ENCODE measurements at regions not wholly inside any gene's neighbourhood (a gene's known extent, or its start where the extent isn't known, plus 50 kb on each side); places are given as distances from the start of the nearest gene placed in this dataset.

DNA sequence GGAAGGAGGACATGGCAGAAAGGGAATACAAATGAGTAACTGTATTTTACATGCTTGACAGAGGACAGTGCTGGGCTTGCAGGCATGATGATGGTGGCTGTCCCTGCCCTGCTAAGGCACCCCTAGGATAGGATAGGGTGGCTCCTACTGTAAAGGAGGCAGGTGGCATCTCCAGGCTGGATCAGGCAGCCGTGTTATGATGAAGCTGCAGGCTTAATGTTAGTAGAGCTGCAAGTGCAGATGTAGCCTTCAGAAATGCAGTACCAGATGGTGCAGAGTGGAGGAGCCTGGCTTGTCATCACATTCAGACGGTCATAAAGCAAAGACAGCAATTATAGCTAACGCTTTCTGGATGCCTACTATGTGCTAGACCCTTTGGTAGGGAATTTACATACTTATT is 287.9 kb upstream of the PODXL start:
- H3K4me3 Mint-ChIP-seq (ENCODE audit: unreplicated experiment), result no peak overlapping the region
- H3K36me3 Mint-ChIP-seq (ENCODE audit: low read depth, unreplicated experiment), result no peaks in the 10 kb centered on the region
- Histone ChIP-seq H3K9me3 (ENCODE audit: insufficient read depth, low read depth, low read length) (no peaks in the 10 kb centered on the region), H3K4me1 (ENCODE audit: insufficient read depth, low read length) (no peaks in the 10 kb centered on the region), H3K4me3 (ENCODE audit: insufficient read depth, low read depth, low read length) (no peak overlapping the region), H3K9ac (ENCODE audit: low read length) (no peak overlapping the region), H3K27ac (ENCODE audit: low read depth, low read length) (no peak overlapping the region), H3K79me2 (ENCODE audit: insufficient read depth, low read length) (no peaks in the 10 kb centered on the region), H4K20me1 (ENCODE audit: insufficient read depth, low read length) (no peaks in the 10 kb centered on the region), H3K36me3 (ENCODE audit: insufficient read depth, low read length) (no peaks in the 10 kb centered on the region), H3K4me2 (ENCODE audit: low read length) (no peak overlapping the region), H2AFZ (ENCODE audit: low read depth, low read length) (no peak overlapping the region), H3K27me3 (ENCODE audit: insufficient read depth, low read length) (peaks cover 7% of the 10 kb centered on the region)
- no peaks in the 10 kb centered on the region for H3K9me3 Mint-ChIP-seq (ENCODE audit: unreplicated experiment)
- H3K4me1 Mint-ChIP-seq (ENCODE audit: low read depth, unreplicated experiment), result no peaks in the 10 kb centered on the region
- TF ChIP-seq EZH2 (IDR thresholded peaks at IDR 0.05; ENCODE audit: insufficient read depth, low read length) (no peak), CTCF (IDR thresholded peaks at IDR 0.05; ENCODE audit: insufficient read depth, low read depth, low read length) (no peak)
- DNase-seq (ENCODE audit: low read depth), result no peak
- FAIRE-seq, result no peak
- H3K27ac Mint-ChIP-seq (ENCODE audit: unreplicated experiment), result no peak overlapping the region
- H3K27me3 Mint-ChIP-seq (ENCODE audit: low read depth, unreplicated experiment), result peaks cover 35% of the 10 kb centered on the region

DNA sequence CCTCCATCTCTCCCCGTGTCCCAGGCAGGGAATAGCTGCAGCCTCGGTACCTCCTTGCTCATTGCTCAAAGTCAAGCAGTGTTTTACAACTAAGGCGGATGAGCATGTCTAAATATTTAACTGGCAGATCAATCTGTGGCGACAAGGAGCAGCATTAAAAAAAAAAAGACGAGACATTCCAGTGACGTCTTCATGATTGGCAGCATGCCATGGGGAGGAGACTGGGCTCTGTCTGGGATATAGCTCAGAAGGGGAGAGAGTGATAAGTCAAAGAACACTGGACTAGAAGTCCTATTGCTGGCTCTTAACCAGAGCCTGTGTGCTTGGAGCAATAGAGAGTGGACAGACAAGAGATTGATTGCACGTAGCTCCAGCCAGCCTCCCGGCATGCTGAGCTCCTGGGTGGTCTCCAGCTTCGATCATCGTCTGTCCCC is 287.5 kb upstream of the PODXL start:
- H3K4me2 ChIP-seq (ENCODE audit: low read length), result no peak overlapping the region
- Mint-ChIP-seq H3K4me1 (ENCODE audit: low read depth, unreplicated experiment) (no peaks in the 10 kb centered on the region), H3K27me3 (ENCODE audit: low read depth, unreplicated experiment) (peaks cover 33% of the 10 kb centered on the region), H3K9me3 (ENCODE audit: unreplicated experiment) (no peaks in the 10 kb centered on the region), H3K36me3 (ENCODE audit: low read depth, unreplicated experiment) (no peaks in the 10 kb centered on the region), H3K27ac (ENCODE audit: unreplicated experiment) (no peak overlapping the region), H3K4me3 (ENCODE audit: unreplicated experiment) (no peak overlapping the region)
- H3K9me3 ChIP-seq (ENCODE audit: insufficient read depth, low read depth, low read length), result no peaks in the 10 kb centered on the region
- FAIRE-seq (no peak), DNase-seq (ENCODE audit: low read depth) (peak; percentile 26)
- H3K36me3 ChIP-seq (ENCODE audit: insufficient read depth, low read length), result no peaks in the 10 kb centered on the region
- peaks cover 7% of the 10 kb centered on the region for H3K27me3 ChIP-seq (ENCODE audit: insufficient read depth, low read length)
- no peak overlapping the region for H3K4me3 ChIP-seq (ENCODE audit: insufficient read depth, low read depth, low read length)
- H2AFZ ChIP-seq (ENCODE audit: low read depth, low read length), result no peak overlapping the region
- no peaks in the 10 kb centered on the region for H3K79me2 ChIP-seq (ENCODE audit: insufficient read depth, low read length)
- no peak for TF ChIP-seq EZH2 (IDR thresholded peaks at IDR 0.05; ENCODE audit: insufficient read depth, low read length)
- no peak for TF ChIP-seq CTCF (IDR thresholded peaks at IDR 0.05; ENCODE audit: insufficient read depth, low read depth, low read length)
- no peaks in the 10 kb centered on the region for H4K20me1 ChIP-seq (ENCODE audit: insufficient read depth, low read length)
- no peak overlapping the region for H3K27ac ChIP-seq (ENCODE audit: low read depth, low read length)
- no peak overlapping the region for H3K9ac ChIP-seq (ENCODE audit: low read length)
- no peaks in the 10 kb centered on the region for H3K4me1 ChIP-seq (ENCODE audit: insufficient read depth, low read length)

- Histone ChIP-seq H3K27ac (ENCODE audit: low read depth, low read length) (no peak overlapping the region), H3K36me3 (ENCODE audit: insufficient read depth, low read length) (no peaks in the 10 kb centered on the region), H3K9me3 (ENCODE audit: insufficient read depth, low read depth, low read length) (no peaks in the 10 kb centered on the region), H2AFZ (ENCODE audit: low read depth, low read length) (no peak overlapping the region), H3K4me3 (ENCODE audit: insufficient read depth, low read depth, low read length) (no peak overlapping the region), H3K79me2 (ENCODE audit: insufficient read depth, low read length) (no peaks in the 10 kb centered on the region), H3K4me1 (ENCODE audit: insufficient read depth, low read length) (no peaks in the 10 kb centered on the region), H3K4me2 (ENCODE audit: low read length) (no peak overlapping the region), H4K20me1 (ENCODE audit: insufficient read depth, low read length) (no peaks in the 10 kb centered on the region), H3K27me3 (ENCODE audit: insufficient read depth, low read length) (peaks cover 15% of the 10 kb centered on the region), H3K9ac (ENCODE audit: low read length) (no peak overlapping the region)
- FAIRE-seq (no peak), DNase-seq (ENCODE audit: low read depth) (no peak)
- H3K4me3 Mint-ChIP-seq (ENCODE audit: unreplicated experiment), result no peak overlapping the region
- H3K27me3 Mint-ChIP-seq (ENCODE audit: low read depth, unreplicated experiment), result peaks cover 47% of the 10 kb centered on the region
- TF ChIP-seq CTCF (IDR thresholded peaks at IDR 0.05; ENCODE audit: insufficient read depth, low read depth, low read length), result no peak
- no peak for TF ChIP-seq EZH2 (IDR thresholded peaks at IDR 0.05; ENCODE audit: insufficient read depth, low read length)
- H3K36me3 Mint-ChIP-seq (ENCODE audit: low read depth, unreplicated experiment), result no peaks in the 10 kb centered on the region
- no peak overlapping the region for H3K27ac Mint-ChIP-seq (ENCODE audit: unreplicated experiment)
- no peaks in the 10 kb centered on the region for H3K9me3 Mint-ChIP-seq (ENCODE audit: unreplicated experiment)
- no peaks in the 10 kb centered on the region for H3K4me1 Mint-ChIP-seq (ENCODE audit: low read depth, unreplicated experiment)
Measured at GRCh38 chr7:131839967-131840690, 283.7 kb upstream of the PODXL start.

Measured in astrocyte (in vitro differentiated cells and primary cell).